ENCODE measurements at regions not wholly inside any gene's neighbourhood (a gene's known extent, or its start where the extent isn't known, plus 50 kb on each side); places are given as distances from the start of the nearest gene placed in this dataset.

DNA sequence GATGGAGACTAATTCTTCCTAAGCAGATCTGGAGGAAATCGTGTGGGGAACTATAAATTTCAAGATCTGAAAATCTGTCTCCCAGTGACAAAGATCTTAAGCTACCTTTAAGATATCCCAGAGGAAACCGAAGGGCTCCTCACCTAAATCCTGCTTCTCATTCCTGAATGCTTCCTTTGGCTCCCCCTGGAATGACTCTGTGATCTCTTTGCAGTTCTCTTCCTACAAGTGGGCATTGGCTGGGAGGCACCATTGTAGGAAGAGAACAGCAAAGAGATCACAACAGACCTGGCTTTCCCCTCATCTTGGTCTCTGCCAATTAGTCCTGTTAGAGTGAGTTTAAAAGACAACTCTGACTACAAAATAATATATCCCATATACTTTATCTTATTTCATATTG, 70.0 kb upstream of the KCNH7 start:
- TF ChIP-seq, protein P1, sequence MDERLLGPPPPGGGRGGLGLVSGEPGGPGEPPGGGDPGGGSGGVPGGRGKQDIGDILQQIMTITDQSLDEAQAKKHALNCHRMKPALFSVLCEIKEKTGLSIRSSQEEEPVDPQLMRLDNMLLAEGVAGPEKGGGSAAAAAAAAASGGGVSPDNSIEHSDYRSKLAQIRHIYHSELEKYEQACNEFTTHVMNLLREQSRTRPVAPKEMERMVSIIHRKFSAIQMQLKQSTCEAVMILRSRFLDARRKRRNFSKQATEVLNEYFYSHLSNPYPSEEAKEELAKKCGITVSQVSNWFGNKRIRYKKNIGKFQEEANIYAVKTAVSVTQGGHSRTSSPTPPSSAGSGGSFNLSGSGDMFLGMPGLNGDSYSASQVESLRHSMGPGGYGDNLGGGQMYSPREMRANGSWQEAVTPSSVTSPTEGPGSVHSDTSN (CRISPR knock-in tag; IDR thresholded peaks at IDR 0.05; ENCODE audit: low read depth) = no peak
- TF ChIP-seq, protein P1 (tag; conservative IDR thresholded peaks at IDR 0.05; ENCODE audit: low read depth) = no peak
- TF ChIP-seq TBL1XR1 (IDR thresholded peaks at IDR 0.05; ENCODE audit: low read length in 2 of 2) = no peak
- no peak for TF ChIP-seq CC2D1A (IDR thresholded peaks at IDR 0.05)
- no peak for TF ChIP-seq BACH1 (tag; IDR thresholded peaks at IDR 0.05)
- no peak for TF ChIP-seq ZFP36 (IDR thresholded peaks at IDR 0.05; ENCODE audit: low read depth, low read length, partially characterized antibody)
- no peak for TF ChIP-seq NCOA2 (IDR thresholded peaks at IDR 0.05; ENCODE audit: partially characterized antibody in 2 of 2)
- no peak for TF ChIP-seq LEF1 (IDR thresholded peaks at IDR 0.05)
- TF ChIP-seq MTA2 (IDR thresholded peaks at IDR 0.05; ENCODE audit: low read depth) = no peak
- TF ChIP-seq RBBP5 (IDR thresholded peaks at IDR 0.05; ENCODE audit: borderline replicate concordance, insufficient read depth, low read length, poor library complexity, severe bottlenecking) = no peak
- no peak for TF ChIP-seq ETV5 (CRISPR knock-in tag; IDR thresholded peaks at IDR 0.05; ENCODE audit: low read depth)
- no peak for TF ChIP-seq MECOM (CRISPR knock-in tag; IDR thresholded peaks at IDR 0.05)
- TF ChIP-seq ZNF431 (CRISPR knock-in tag; IDR thresholded peaks at IDR 0.05) = no peak
- no peak for TF ChIP-seq TCF7L2 (IDR thresholded peaks at IDR 0.05; ENCODE audit: low read depth, low read length)
- POLR2A ChIA-PET = no interaction called here
- H3K79me2 ChIP-seq (ENCODE audit: control insufficient read depth, insufficient read depth, low read length) = no peaks in the 10 kb centered on the region
- no peak overlapping the region for H3K4me2 ChIP-seq (ENCODE audit: insufficient read depth, low read length)
- H3K27me3 ChIP-seq (ENCODE audit: control insufficient read depth in 2 of 2, insufficient read depth in 2 of 2, low read length in 2 of 2) = no peaks in the 10 kb centered on the region
- H3K9me1 ChIP-seq (ENCODE audit: control insufficient read depth, insufficient read depth, low read length) = no peaks in the 10 kb centered on the region
- in situ Hi-C loops (cut with MboI) (no loop called here), intact Hi-C loops (cut with micrococcal nuclease) (no loop called here)
- CTCF ChIA-PET (ENCODE audit: low intra/inter-chr PET ratio) = no interaction called here
- H3K4me3 ChIP-seq = no peak overlapping the region
- H3K4me1 ChIP-seq (replicated peaks in 1 of 2; ENCODE audit: control insufficient read depth in 2 of 2, insufficient read depth in 2 of 2, low read length in 2 of 2) = no peaks in the 10 kb centered on the region
- DNase-seq (ENCODE audit: extremely low read depth in 1 of 4, low spot score in 3 of 4) (no peak), ATAC-seq (no peak), FAIRE-seq (no peak)
- no peak overlapping the region for H3K9ac ChIP-seq (ENCODE audit: insufficient read depth in 1 of 2, low read depth in 2 of 2, low read length in 2 of 2)
- WGBS (ENCODE audit: insufficient coverage, low coverage, missing lambda C conversion rate) = 0% methylated on average over 2 of the region's 2 CpGs
- H2AFZ ChIP-seq (ENCODE audit: low read depth, low read length) = no peak overlapping the region
- H3K27ac ChIP-seq (ENCODE audit: extremely low read depth, low read depth, low read length) = no peak overlapping the region
- no peaks in the 10 kb centered on the region for H3K36me3 ChIP-seq (ENCODE audit: control insufficient read depth, insufficient read depth, low read length)
- no peaks in the 10 kb centered on the region for H3K9me3 ChIP-seq (replicated peaks; ENCODE audit: control insufficient read depth, insufficient read depth, low read depth, low read length)
- H4K20me1 ChIP-seq (replicated peaks; ENCODE audit: control insufficient read depth, insufficient read depth, low read length) = no peaks in the 10 kb centered on the region
- no TSS peak for BruUV-seq (replicated peaks)
